NCI-H82 treated with DMSO at 0.1 percent for 48 hours (cell line): ENCODE measurements at regions not wholly inside any gene's neighbourhood (a gene's known extent, or its start where the extent isn't known, plus 50 kb on each side); places are given as distances from the start of the nearest gene placed in this dataset.

Experiments used
- DNase-seq: peaks from one replicate; lab custom pipeline; 2025; ENCODE audit not compliant: unreplicated experiment; lab: John Stamatoyannopoulos, UW

- DNase-seq, result no peak
Observed at GRCh38 chr17:14959106-14959648, 305.9 kb downstream of the PMP22 start.

- no peak for DNase-seq
Observed at GRCh38 chr17:14953405-14953804, 311.7 kb downstream of the PMP22 start.

- DNase-seq, result no peak
Observed at GRCh38 chr17:14950686-14951085, 314.4 kb downstream of the PMP22 start.

- no peak for DNase-seq
Observed at GRCh38 chr17:14950216-14950615, 314.9 kb downstream of the PMP22 start.

GRCh38 chr17:14947671-14948070, 317.5 kb downstream of the PMP22 start:
- no peak for DNase-seq

- DNase-seq, result no peak
Observed at GRCh38 chr17:14946481-14946880, 318.6 kb downstream of the PMP22 start.

- no peak for DNase-seq
Observed at GRCh38 chr17:14942526-14943190, 322.5 kb downstream of the PMP22 start.

GRCh38 chr17:14940938-14941265, 324.2 kb downstream of the PMP22 start:
- no peak for DNase-seq

GRCh38 chr17:14940108-14940937, 324.8 kb downstream of the PMP22 start:
- DNase-seq, result no peak

- DNase-seq, result no peak
Observed at GRCh38 chr17:14935845-14936485, 329.2 kb downstream of the PMP22 start.

GRCh38 chr17:14935139-14935841, 329.8 kb downstream of the PMP22 start:
- DNase-seq, result no peak

- DNase-seq, result no peak
Observed at GRCh38 chr17:14933676-14934075, 331.4 kb downstream of the PMP22 start.

- peak; percentile 47 for DNase-seq
Observed at GRCh38 chr17:14926526-14927122, 338.5 kb downstream of the PMP22 start.

- no peak for DNase-seq
Observed at GRCh38 chr17:14926073-14926472, 339.1 kb downstream of the PMP22 start.

GRCh38 chr17:14925498-14925897, 339.6 kb downstream of the PMP22 start:
- no peak for DNase-seq

GRCh38 chr17:14923981-14924380, 341.1 kb downstream of the PMP22 start:
- DNase-seq, result no peak

- no peak for DNase-seq
Observed at GRCh38 chr17:14922411-14922810, 342.7 kb downstream of the PMP22 start.

GRCh38 chr17:14921936-14922335, 343.2 kb downstream of the PMP22 start:
- DNase-seq, result no peak

GRCh38 chr17:14919631-14920213, 345.4 kb downstream of the PMP22 start:
- DNase-seq, result no peak

- no peak for DNase-seq
Observed at GRCh38 chr17:14919094-14919493, 346.0 kb downstream of the PMP22 start.
